Panc1 (cell line): ENCODE measurements at regions not wholly inside any gene's neighbourhood (a gene's known extent, or its start where the extent isn't known, plus 50 kb on each side); places are given as distances from the start of the nearest gene placed in this dataset.

Experiments
- CTCF ChIP-seq: fragments of 450-650 bp; IDR thresholded peaks from 2 replicates; pipeline ENCODE4 v1.5.1; 2017; ENCODE audit warnings: mild to moderate bottlenecking
- POLR2AphosphoS5 ChIP-seq: IDR thresholded peaks from 2 replicates; pipeline ENCODE4 v1.6.1; 2012; ENCODE audit warnings: mild to moderate bottlenecking, low read depth, low read length, moderate library complexity
- SIN3A ChIP-seq: IDR thresholded peaks from 2 replicates; pipeline ENCODE4 v1.6.1; 2012; ENCODE audit warnings: low read depth, mild to moderate bottlenecking, low read length, moderate library complexity, borderline replicate concordance; ENCODE audit not compliant: insufficient read depth
- TCF7L2 ChIP-seq: IDR thresholded peaks from 2 replicates; pipeline ENCODE4 v1.6.1; 2011; ENCODE audit warnings: mild to moderate bottlenecking, low read depth, low read length, inconsistent platforms

GRCh38 chr9:89850631-89851325, 246.0 kb downstream of the GADD45G start:
- TF ChIP-seq CTCF (no peak), SIN3A (no peak), TCF7L2 (no peak), POLR2AphosphoS5 (no peak)
